ENCODE measurements at regions not wholly inside any gene's neighbourhood (a gene's known extent, or its start where the extent isn't known, plus 50 kb on each side); places are given as distances from the start of the nearest gene placed in this dataset.

- dilution Hi-C loops (cut with HindIII; ENCODE audit: low sequenced_read_pairs, unreplicated experiment), result no loop called here
- Histone ChIP-seq H4K8ac (ENCODE audit: low read depth in 2 of 2, low read length in 2 of 2) (no peak overlapping the region), H3K79me1 (ENCODE audit: low read depth in 1 of 2, low read length in 2 of 2) (no peaks in the 10 kb centered on the region), H3K4ac (ENCODE audit: low read depth, low read length) (no peak overlapping the region), H2AK5ac (ENCODE audit: low read depth, low read length) (no peak overlapping the region), H3K23ac (ENCODE audit: low read depth, low read length) (no peak overlapping the region), H3K56ac (ENCODE audit: extremely low read depth, insufficient read depth, low read length) (no peak overlapping the region), H2AFZ (replicated peaks; ENCODE audit: low read length, poor library complexity) (no peak overlapping the region), H2BK5ac (ENCODE audit: low read depth, low read length, poor library complexity, severe bottlenecking) (no peak overlapping the region), H3K27me3 (ENCODE audit: control insufficient read depth, insufficient read depth, low read length) (no peaks in the 10 kb centered on the region), H4K20me1 (ENCODE audit: insufficient read depth, low read length) (no peaks in the 10 kb centered on the region), H2BK120ac (ENCODE audit: low read depth, low read length) (no peak overlapping the region), H2BK15ac (ENCODE audit: low read depth, low read length) (no peak overlapping the region), H3K9me3 (ENCODE audit: control insufficient read depth, insufficient read depth, low read length) (peaks cover 3% of the 10 kb centered on the region; the same call in 1 of the 2 replicates), H4K5ac (ENCODE audit: low read depth, low read length) (no peak overlapping the region), H3K14ac (replicated peaks; ENCODE audit: low read depth, low read length) (no peak overlapping the region), H2BK20ac (ENCODE audit: low read depth, low read length) (no peak overlapping the region), H3K27ac (ENCODE audit: insufficient read depth, low read length) (no peak overlapping the region), H3K4me2 (ENCODE audit: low read depth, low read length) (no peak overlapping the region), H3K9me1 (ENCODE audit: insufficient read depth, low read length) (no peaks in the 10 kb centered on the region), H3K4me3 (ENCODE audit: insufficient read depth, low read depth, low read length) (no peak overlapping the region), H3K9ac (ENCODE audit: low read depth, low read length) (no peak overlapping the region), H3K36me3 (ENCODE audit: control insufficient read depth, insufficient read depth, low read length) (no peaks in the 10 kb centered on the region), H3K18ac (ENCODE audit: low read depth, low read length) (no peak overlapping the region), H3K4me1 (ENCODE audit: control insufficient read depth, insufficient read depth, low read length) (no peaks in the 10 kb centered on the region), H2AK9ac (replicated peaks; ENCODE audit: low read depth, low read length, poor library complexity) (no peak overlapping the region), H4K91ac (ENCODE audit: insufficient read depth, low read depth, low read length) (no peak overlapping the region)
- ChIA-PET CTCF (no interaction called here), POLR2A (ENCODE audit: unreplicated experiment) (no interaction called here)
- intact Hi-C loops (cut with micrococcal nuclease), result no loop called here
- DNase-seq (no peak), ATAC-seq (ENCODE audit: low read depth) (no peak)
- in situ Hi-C loops (cut with MboI; ENCODE audit: low sequenced_read_pairs), result no loop called here
- WGBS, 2 experiments (ENCODE audit: extremely low coverage in 2 of 2, insufficient read length in 1 of 2), result no CpG with 5 or more reads among the region's 3 CpGs
- no TSS peak for BruUV-seq (replicated peaks)
- TF ChIP-seq POLR2A (IDR thresholded peaks at IDR 0.05; ENCODE audit: low read depth, low read length), result no peak
Measured at GRCh38 chr6:63063631-63064271, 147.5 kb upstream of the FKBP1C start.

Data from IMR-90 (cell line).